IMR-90 (cell line): ENCODE measurements at regions not wholly inside any gene's neighbourhood (a gene's known extent, or its start where the extent isn't known, plus 50 kb on each side); places are given as distances from the start of the nearest gene placed in this dataset.

Experiments used
- ATAC-seq: fragments of 200-7000 bp; cut with Tn5 transposase; 2 replicates; pipeline ENCODE4 v1.9.1; 2020; ENCODE audit warnings: low read depth, mild to moderate bottlenecking, moderate library complexity
- BruUV-seq: library from RNA; stranded (reverse); fragments of 400-500 nt; replicated peaks from 2 replicates; lab custom pipeline; 2021; lab: Mats Ljungman, UMichigan
- CTCF ChIA-PET: fragments of 300-600 bp; formaldehyde crosslinking; extraction: SDS; loops from one replicate; lab custom pipeline; 2021; ENCODE audit warnings: antibody characterized with exemption; lab: Yijun Ruan, JAX
- POLR2A ChIA-PET: fragments of 300-600 bp; sonication (Branson Sonifier 250); formaldehyde crosslinking; loops from one replicate; lab custom pipeline; 2022; ENCODE audit warnings: antibody characterized with exemption; ENCODE audit not compliant: unreplicated experiment; lab: Charles Lee
- DNase-seq: peaks from one replicate; pipeline ENCODE4 v3.0.0; 2013
- H2AFZ ChIP-seq: replicated peaks from 2 replicates; pipeline ENCODE3; 2013; ENCODE audit warnings: low read length, mild to moderate bottlenecking; ENCODE audit not compliant: poor library complexity
- H2AK5ac ChIP-seq: 2 replicates; pipeline ENCODE4 v1.6.1; 2013; ENCODE audit warnings: low read depth, low read length, inconsistent platforms
- H2AK9ac ChIP-seq: replicated peaks from 2 replicates; pipeline ENCODE3; 2013; ENCODE audit warnings: mild to moderate bottlenecking, low read depth, low read length, moderate library complexity; ENCODE audit not compliant: poor library complexity
- H2BK120ac ChIP-seq: 2 replicates; pipeline ENCODE4 v1.6.1; 2013; ENCODE audit warnings: low read depth, low read length, inconsistent platforms
- H2BK15ac ChIP-seq: 3 replicates; pipeline ENCODE4 v1.6.1; 2013; ENCODE audit warnings: low read depth, low read length, inconsistent platforms
- H2BK20ac ChIP-seq: 2 replicates; pipeline ENCODE4 v1.6.1; 2013; ENCODE audit warnings: low read depth, mild to moderate bottlenecking, inconsistent platforms, low read length, moderate library complexity
- H2BK5ac ChIP-seq: 2 replicates; pipeline ENCODE4 v1.6.1; 2013; ENCODE audit warnings: mild to moderate bottlenecking, low read depth, low read length, inconsistent platforms; ENCODE audit not compliant: poor library complexity, severe bottlenecking
- H3K14ac ChIP-seq: replicated peaks from 2 replicates; pipeline ENCODE4 v1.6.1; 2013; ENCODE audit warnings: low read depth, low read length, inconsistent platforms
- H3K18ac ChIP-seq: 2 replicates; pipeline ENCODE4 v1.6.1; 2013; ENCODE audit warnings: low read depth, low read length, control low read depth
- H3K23ac ChIP-seq: 2 replicates; pipeline ENCODE4 v1.6.1; 2013; ENCODE audit warnings: low read depth, low read length, inconsistent platforms
- H3K27ac ChIP-seq: 2 replicates; pipeline ENCODE4 v1.5.1; 2013; ENCODE audit warnings: mild to moderate bottlenecking, control low read depth, low read length; ENCODE audit not compliant: insufficient read depth
- H3K27me3 ChIP-seq: 2 replicates; pipeline ENCODE4 v1.6.1; 2013; ENCODE audit warnings: low read length; ENCODE audit not compliant: control insufficient read depth, insufficient read depth
- H3K36me3 ChIP-seq: 2 replicates; pipeline ENCODE4 v1.6.1; 2013; ENCODE audit warnings: low read length, mixed read lengths; ENCODE audit not compliant: control insufficient read depth, insufficient read depth
- H3K4ac ChIP-seq: 2 replicates; pipeline ENCODE4 v1.6.1; 2013; ENCODE audit warnings: low read depth, low read length, inconsistent platforms
- H3K4me1 ChIP-seq: 2 replicates; pipeline ENCODE4 v1.6.1; 2013; ENCODE audit warnings: low read length, mixed read lengths; ENCODE audit not compliant: control insufficient read depth, insufficient read depth
- H3K4me2 ChIP-seq: 2 replicates; pipeline ENCODE4 v1.6.1; 2013; ENCODE audit warnings: low read depth, mild to moderate bottlenecking, control low read depth, low read length, moderate library complexity
- H3K4me3 ChIP-seq: 2 replicates; pipeline ENCODE4 v1.5.1; 2013; ENCODE audit warnings: low read depth, mild to moderate bottlenecking, control low read depth, low read length, moderate library complexity; ENCODE audit not compliant: insufficient read depth
- H3K56ac ChIP-seq: 2 replicates; pipeline ENCODE4 v1.6.1; 2013; ENCODE audit warnings: low read length, inconsistent platforms; ENCODE audit not compliant: insufficient read depth; ENCODE audit errors: extremely low read depth
- H3K79me1 ChIP-seq, 2 experiments: 2 replicates each; pipeline ENCODE4 v1.6.1; 2013; ENCODE audit warnings: low read length in 2 of 2, inconsistent platforms in 1 of 2, low read depth in 1 of 2
- H3K9ac ChIP-seq: 2 replicates; pipeline ENCODE4 v1.6.1; 2013; ENCODE audit warnings: low read depth, low read length, control low read depth
- H3K9me1 ChIP-seq: 2 replicates; pipeline ENCODE4 v1.6.1; 2013; ENCODE audit warnings: low read length, inconsistent platforms; ENCODE audit not compliant: insufficient read depth
- H3K9me3 ChIP-seq: 2 replicates; pipeline ENCODE4 v1.6.1; 2013; ENCODE audit warnings: low read length; ENCODE audit not compliant: control insufficient read depth, insufficient read depth
- H4K20me1 ChIP-seq: 2 replicates; pipeline ENCODE4 v1.6.1; 2013; ENCODE audit warnings: low read length, inconsistent platforms; ENCODE audit not compliant: insufficient read depth
- H4K5ac ChIP-seq: 2 replicates; pipeline ENCODE4 v1.6.1; 2013; ENCODE audit warnings: mild to moderate bottlenecking, low read depth, low read length, control low read depth
- H4K8ac ChIP-seq, 2 experiments: 2 replicates each; pipeline ENCODE4 v1.6.1; 2013; ENCODE audit warnings: low read depth in 2 of 2, low read length in 2 of 2, control low read depth in 1 of 2, inconsistent platforms in 1 of 2
- H4K91ac ChIP-seq: 2 replicates; pipeline ENCODE4 v1.6.1; 2013; ENCODE audit warnings: low read depth, low read length, inconsistent platforms; ENCODE audit not compliant: insufficient read depth
- FOS ChIP-seq: fragments of 150-350 bp; IDR thresholded peaks from 2 replicates; pipeline ENCODE4 v1.6.1; 2016; ENCODE audit warnings: low read depth, low read length
- MAFK ChIP-seq: IDR thresholded peaks from 2 replicates; pipeline ENCODE4 v1.6.1; 2012; ENCODE audit warnings: low read depth, low read length, improper control_type of control experiment
- WGBS, 2 experiments: methylation state at CpG; one replicate each; pipeline versions ENCODE4 v1.1.5 to v1.1.7; 2013; ENCODE audit warnings: missing lambda C conversion rate in 2 of 2; ENCODE audit not compliant: insufficient read length in 1 of 2; ENCODE audit errors: extremely low coverage in 2 of 2; 5-methylcytosine and 5-hydroxymethylcytosine counted together
- dilution Hi-C: fragments of 300-500 bp; cut with HindIII; formaldehyde crosslinking; loops from one replicate; pipeline ENCODE4 v1.14.3; 2018; ENCODE audit warnings: low sequenced_read_pairs; ENCODE audit not compliant: unreplicated experiment
- in situ Hi-C: fragments of 300-500 bp; cut with MboI; formaldehyde crosslinking; loops from 3 replicates; pipeline ENCODE4 v1.14.3; 2019; ENCODE audit warnings: low sequenced_read_pairs, inconsistent platforms, mixed read lengths
- intact Hi-C: fragments of 100-400 bp; cut with micrococcal nuclease; formaldehyde crosslinking; loops from 2 replicates; pipeline ENCODE4 v1.10.0; 2022

DNA sequence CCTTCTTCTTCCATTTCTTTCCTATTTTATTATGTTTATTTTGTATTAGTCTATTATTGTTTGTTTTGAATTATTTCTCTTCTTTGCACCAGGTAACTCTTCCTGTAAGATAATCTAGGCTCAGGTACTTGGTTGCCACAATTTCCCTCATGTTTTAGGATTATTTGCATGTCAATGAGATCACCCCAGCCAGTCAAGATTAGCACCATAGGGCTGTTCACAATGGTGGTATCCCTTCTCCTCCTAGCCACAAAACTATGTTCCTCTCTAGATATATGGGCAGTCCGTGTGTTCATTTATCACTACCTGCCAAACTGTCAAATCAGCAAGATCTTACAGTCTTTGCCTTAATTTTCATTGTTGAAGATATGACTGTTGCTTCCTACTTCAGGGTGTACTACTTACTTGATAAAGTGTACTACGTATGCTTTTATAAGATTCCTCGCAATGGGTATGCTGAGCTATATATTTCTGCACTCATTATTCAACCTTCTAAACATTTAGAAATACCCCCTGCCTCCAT lies 1536.2 kb downstream of the PLA2G4A start:
- Histone ChIP-seq H4K8ac (no peak overlapping the region), H3K79me1 (no peaks in the 10 kb centered on the region), H2BK120ac (no peak overlapping the region), H3K9ac (no peak overlapping the region), H3K18ac (no peak overlapping the region), H2BK15ac (no peak overlapping the region), H2BK5ac (no peak overlapping the region), H2AK9ac (no peak overlapping the region), H3K9me3 (no peaks in the 10 kb centered on the region), H4K91ac (no peak overlapping the region), H3K14ac (no peak overlapping the region), H3K36me3 (no peaks in the 10 kb centered on the region), H4K5ac (no peak overlapping the region), H2BK20ac (no peak overlapping the region), H3K23ac (no peak overlapping the region), H3K4me2 (no peak overlapping the region), H3K4me1 (no peaks in the 10 kb centered on the region), H3K4ac (no peak overlapping the region), H4K20me1 (no peaks in the 10 kb centered on the region), H3K9me1 (no peaks in the 10 kb centered on the region), H3K27me3 (no peaks in the 10 kb centered on the region), H2AK5ac (no peak overlapping the region), H2AFZ (no peak overlapping the region), H3K4me3 (no peak overlapping the region), H3K27ac (no peak overlapping the region), H3K56ac (no peak overlapping the region)
- dilution Hi-C loops: no loop called here
- intact Hi-C loops: no loop called here
- DNase-seq (no peak), ATAC-seq (no peak)
- no CpG with 5 or more reads among the region's 3 CpGs for WGBS, 2 experiments
- in situ Hi-C loops: no loop called here
- ChIA-PET POLR2A (no interaction called here), CTCF (no interaction called here)
- TF ChIP-seq MAFK: 0 out of 2 replicates have a peak, but pooled peaks have one; percentile 20
- no peak for TF ChIP-seq FOS
- BruUV-seq: no TSS peak
